HUDEP-2 (cell line): ENCODE measurements at regions not wholly inside any gene's neighbourhood (a gene's known extent, or its start where the extent isn't known, plus 50 kb on each side); places are given as distances from the start of the nearest gene placed in this dataset.

ENCODE experiments used
- DNase-seq, 76 experiments: peaks; one replicate each; lab custom pipeline; 2025; ENCODE audit not compliant: unreplicated experiment in 76 of 76; lab: John Stamatoyannopoulos, UW

GRCh38 chr13:57224414-57224813 is 57.4 kb downstream of the PRR20E start:
- no peak for DNase-seq

- DNase-seq: no peak
Observed at GRCh38 chr13:57250472-57250871, 83.5 kb downstream of the PRR20E start.

GRCh38 chr13:57253551-57253950 is 86.6 kb downstream of the PRR20E start:
- no peak for DNase-seq

GRCh38 chr13:57264965-57265364 is 98.0 kb downstream of the PRR20E start:
- no peak for DNase-seq

- no peak for DNase-seq
Observed at GRCh38 chr13:57270493-57270892, 103.5 kb downstream of the PRR20E start.

- DNase-seq: no peak
Observed at GRCh38 chr13:57286511-57287098, 119.6 kb downstream of the PRR20E start.

- no peak for DNase-seq
Observed at GRCh38 chr13:57302604-57303003, 135.6 kb downstream of the PRR20E start.

GRCh38 chr13:57311009-57311586 is 144.1 kb downstream of the PRR20E start:
- DNase-seq: no peak

GRCh38 chr13:57314897-57315520 is 148.0 kb downstream of the PRR20E start:
- no peak for DNase-seq

GRCh38 chr13:57326532-57326931 is 159.5 kb downstream of the PRR20E start:
- DNase-seq: no peak

- DNase-seq: no peak
Observed at GRCh38 chr13:57340878-57341277, 173.9 kb downstream of the PRR20E start.

- no peak for DNase-seq
Observed at GRCh38 chr13:57345526-57345925, 178.5 kb downstream of the PRR20E start.

- no peak for DNase-seq
Observed at GRCh38 chr13:57346786-57347185, 179.8 kb downstream of the PRR20E start.

GRCh38 chr13:57352114-57352513 is 185.1 kb downstream of the PRR20E start:
- DNase-seq: no peak

- DNase-seq: no peak
Observed at GRCh38 chr13:57353831-57354230, 186.8 kb downstream of the PRR20E start.

GRCh38 chr13:57375876-57376275 is 208.9 kb downstream of the PRR20E start:
- no peak for DNase-seq

GRCh38 chr13:57408312-57408711 is 223.2 kb upstream of the PCDH17 start:
- DNase-seq: no peak

- no peak for DNase-seq
Observed at GRCh38 chr13:57409121-57409520, 222.4 kb upstream of the PCDH17 start.

- DNase-seq: no peak
Observed at GRCh38 chr13:57409656-57410055, 221.9 kb upstream of the PCDH17 start.

GRCh38 chr13:57418067-57418677 is 213.4 kb upstream of the PCDH17 start:
- DNase-seq: no peak

GRCh38 chr13:57424379-57424778 is 207.2 kb upstream of the PCDH17 start:
- DNase-seq: no peak

GRCh38 chr13:57425531-57425930 is 206.0 kb upstream of the PCDH17 start:
- no peak for DNase-seq
